GM23338 (cell line): ENCODE measurements at regions not wholly inside any gene's neighbourhood (a gene's known extent, or its start where the extent isn't known, plus 50 kb on each side); places are given as distances from the start of the nearest gene placed in this dataset.

Experiments used
- ATAC-seq: fragments of 200-7000 bp; cut with Tn5 transposase; 3 replicates; pipeline ENCODE4 v1.9.1; 2020
- DNase-seq: peaks from one replicate; pipeline ENCODE4 v3.0.0-alpha.2; 2015; ENCODE audit warnings: low spot score
- H2AFZ ChIP-seq: fragments of 200-600 bp; sonication (generic); 2 replicates; pipeline ENCODE4 v1.8.0; 2016; ENCODE audit warnings: antibody characterized with exemption, mild to moderate bottlenecking, moderate library complexity
- H3F3A ChIP-seq: fragments of 200-600 bp; sonication (generic); replicated peaks from 2 replicates; pipeline ENCODE4 v1.8.0; 2017; ENCODE audit warnings: antibody characterized with exemption, mixed run types, low read depth
- H3K27ac ChIP-seq: fragments of 200-600 bp; sonication (generic); 2 replicates; pipeline ENCODE4 v1.6.1; 2016; ENCODE audit warnings: low read depth
- H3K27me3 ChIP-seq: fragments of 200-600 bp; sonication (generic); 2 replicates; pipeline ENCODE4 v1.8.0; 2016; ENCODE audit warnings: mild to moderate bottlenecking, mixed run types, moderate library complexity; ENCODE audit not compliant: insufficient read depth
- H3K36me3 ChIP-seq: fragments of 200-600 bp; sonication (generic); 2 replicates; pipeline ENCODE4 v1.8.0; 2016; ENCODE audit warnings: mild to moderate bottlenecking; ENCODE audit not compliant: insufficient read depth
- H3K4me1 ChIP-seq: fragments of 200-600 bp; sonication (generic); 2 replicates; pipeline ENCODE4 v1.8.0; 2016; ENCODE audit warnings: mild to moderate bottlenecking, moderate library complexity; ENCODE audit not compliant: insufficient read depth
- H3K4me2 ChIP-seq: fragments of 200-600 bp; sonication (generic); 2 replicates; pipeline ENCODE4 v1.7.1; 2017; ENCODE audit warnings: mixed run types
- H3K4me3 ChIP-seq: fragments of 200-600 bp; sonication (generic); 2 replicates; pipeline ENCODE4 v1.6.1; 2016; ENCODE audit warnings: mixed run types
- H3K79me2 ChIP-seq: fragments of 200-600 bp; sonication (generic); replicated peaks from 2 replicates; pipeline ENCODE4 v1.8.0; 2017; ENCODE audit warnings: mild to moderate bottlenecking; ENCODE audit not compliant: insufficient read depth
- H3K9me2 ChIP-seq: fragments of 200-600 bp; sonication (generic); 2 replicates; pipeline ENCODE4 v1.8.0; 2017; ENCODE audit not compliant: insufficient read depth
- H4K20me1 ChIP-seq: fragments of 200-600 bp; sonication (generic); replicated peaks from 2 replicates; pipeline ENCODE4 v1.8.0; 2017; ENCODE audit warnings: mild to moderate bottlenecking; ENCODE audit not compliant: insufficient read depth
- H3K27ac Mint-ChIP-seq: 2 replicates; pipeline ENCODE4 v1.8.0; 2020; ENCODE audit warnings: inconsistent platforms, mild to moderate bottlenecking, moderate library complexity, mixed read lengths
- H3K27me3 Mint-ChIP-seq: 3 replicates; pipeline ENCODE4 v1.8.0; 2022; ENCODE audit warnings: low read depth, mild to moderate bottlenecking, moderate library complexity, mixed read lengths, inconsistent platforms; ENCODE audit not compliant: insufficient read depth, poor library complexity
- H3K36me3 Mint-ChIP-seq: 3 replicates; pipeline ENCODE4 v1.8.0; 2021; ENCODE audit warnings: low read depth, mild to moderate bottlenecking, inconsistent platforms, moderate library complexity, mixed read lengths
- H3K4me1 Mint-ChIP-seq: 3 replicates; pipeline ENCODE4 v1.8.0; 2020; ENCODE audit warnings: mild to moderate bottlenecking, inconsistent platforms, mixed read lengths
- H3K4me3 Mint-ChIP-seq: 3 replicates; pipeline ENCODE4 v1.8.0; 2021; ENCODE audit warnings: moderate library complexity, mild to moderate bottlenecking, inconsistent platforms, mixed read lengths
- H3K9me3 Mint-ChIP-seq: 3 replicates; pipeline ENCODE4 v1.8.0; 2020; ENCODE audit warnings: moderate library complexity, mild to moderate bottlenecking, inconsistent platforms, mixed read lengths
- ETS1 ChIP-seq: IDR thresholded peaks from 2 replicates; pipeline ENCODE4 v1.6.1; 2016; ENCODE audit warnings: antibody characterized with exemption
- EZH2 ChIP-seq: fragments of 200-600 bp; sonication (generic); IDR thresholded peaks from one replicate; pipeline ENCODE4 v1.8.0; 2017; ENCODE audit warnings: antibody characterized with exemption, mild to moderate bottlenecking, low read depth; ENCODE audit not compliant: unreplicated experiment
- EZH2phosphoT487 ChIP-seq: fragments of 200-600 bp; sonication (generic); IDR thresholded peaks from one replicate; pipeline ENCODE4 v1.8.1; 2018; ENCODE audit warnings: antibody characterized with exemption; ENCODE audit not compliant: unreplicated experiment
- JUNB ChIP-seq: IDR thresholded peaks from one replicate; pipeline ENCODE4 v1.6.1; 2016; ENCODE audit warnings: antibody characterized with exemption; ENCODE audit not compliant: unreplicated experiment
- NANOG ChIP-seq: IDR thresholded peaks from 2 replicates; pipeline ENCODE4 v1.6.1; 2016; ENCODE audit warnings: antibody characterized with exemption, borderline replicate concordance
- POLR2AphosphoS5 ChIP-seq: IDR thresholded peaks from 2 replicates; pipeline ENCODE4 v1.6.1; 2016; ENCODE audit warnings: antibody characterized with exemption, low read depth
- REST ChIP-seq: IDR thresholded peaks from one replicate; pipeline ENCODE4 v1.6.1; 2018; ENCODE audit warnings: antibody characterized with exemption; ENCODE audit not compliant: unreplicated experiment
- STAT1 ChIP-seq: IDR thresholded peaks from one replicate; pipeline ENCODE4 v1.6.1; 2016; ENCODE audit warnings: antibody characterized with exemption; ENCODE audit not compliant: unreplicated experiment
- ZNF331 ChIP-seq: fragments of 250-450 bp; sonication (Bioruptor Pico); IDR thresholded peaks from 2 replicates; pipeline ENCODE4 v1.5.0; 2020; ENCODE audit warnings: low read depth, mild to moderate bottlenecking, moderate library complexity
- ZNF462 ChIP-seq: fragments of 250-450 bp; sonication (Bioruptor Pico); IDR thresholded peaks from 2 replicates; pipeline ENCODE4 v1.5.0; 2020; ENCODE audit warnings: mild to moderate bottlenecking, moderate library complexity

GRCh38 chr10:21246178-21246577 is 279.3 kb downstream of the SKIDA1 start (continued):
- no peak for TF ChIP-seq REST

DNA sequence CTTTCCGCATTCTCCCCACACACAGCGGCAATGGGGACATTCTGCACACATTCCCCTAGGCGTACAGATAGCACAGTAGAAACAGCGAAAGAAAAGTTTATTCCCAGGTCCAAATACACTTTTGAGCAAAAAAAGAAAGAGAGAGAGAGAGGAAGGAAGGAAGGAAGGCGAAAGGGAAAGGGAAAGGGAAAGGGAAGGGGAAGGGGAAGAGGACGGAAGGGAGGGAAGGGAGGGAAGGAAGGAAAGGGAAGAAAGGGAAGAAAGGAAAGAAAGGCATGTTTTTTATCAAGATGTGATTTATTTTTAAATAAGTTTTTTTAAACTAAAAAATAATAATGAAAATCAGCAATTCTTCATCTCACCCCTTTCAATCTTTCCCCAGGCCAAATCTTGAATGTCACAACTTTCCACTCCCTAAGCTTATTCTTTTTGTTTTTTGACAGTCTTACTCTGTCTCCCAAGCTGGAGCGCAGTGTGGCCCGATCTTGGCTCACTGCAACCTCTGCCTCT is 281.7 kb downstream of the SKIDA1 start:
- no peak overlapping the region for H3K4me3 Mint-ChIP-seq
- Histone ChIP-seq H3F3A (0 out of 2 replicates have a peak, but pooled peaks cover 4% of the 10 kb centered on the region), H3K79me2 (no peaks in the 10 kb centered on the region), H3K4me3 (no peak overlapping the region), H3K4me2 (no peak overlapping the region), H3K4me1 (peaks cover 3% of the 10 kb centered on the region; the same call in 1 of the 2 replicates), H3K27ac (no peak overlapping the region), H2AFZ (no peak overlapping the region), H3K9me2 (no peaks in the 10 kb centered on the region), H3K36me3 (no peaks in the 10 kb centered on the region), H4K20me1 (no peaks in the 10 kb centered on the region), H3K27me3 (no peaks in the 10 kb centered on the region)
- DNase-seq, result no peak
- no peaks in the 10 kb centered on the region; the same call in 2 of the 3 replicates for H3K4me1 Mint-ChIP-seq
- ATAC-seq, result no peak
- no peak overlapping the region for H3K27ac Mint-ChIP-seq
- H3K9me3 Mint-ChIP-seq, result no peaks in the 10 kb centered on the region; the same call in 2 of the 3 replicates
- no peaks in the 10 kb centered on the region for H3K27me3 Mint-ChIP-seq
- H3K36me3 Mint-ChIP-seq, result no peaks in the 10 kb centered on the region
- TF ChIP-seq REST, result no peak
- TF ChIP-seq EZH2, result no peak
- TF ChIP-seq JUNB, result no peak
- no peak for TF ChIP-seq POLR2AphosphoS5
- TF ChIP-seq STAT1, result no peak
- TF ChIP-seq ZNF331 (CRISPR knock-in tag), result no peak
- no peak for TF ChIP-seq ETS1
- no peak for TF ChIP-seq EZH2phosphoT487
- no peak for TF ChIP-seq NANOG
- no peak for TF ChIP-seq ZNF462
